Tibial artery (tissue), 4 donors: ENCODE measurements at regions not wholly inside any gene's neighbourhood (a gene's known extent, or its start where the extent isn't known, plus 50 kb on each side); places are given as distances from the start of the nearest gene placed in this dataset.

ENCODE experiments used
- DNase-seq, 2 donors: peaks; one replicate each; pipeline ENCODE4 v3.0.0-alpha.2; 2019
- H3K27ac ChIP-seq, 2 donors: fragments of 200-600 bp; sonication (generic) in 1 of 2; 1 replicate in 1 of 2; 2 replicates in 1 of 2; pipeline ENCODE4 v1.5.1; 2018 to 2019; ENCODE audit warnings: mild to moderate bottlenecking in 1 of 2
- H3K27me3 ChIP-seq, 2 donors: fragments of 200-600 bp; sonication (generic) in 1 of 2; one replicate each; pipeline versions ENCODE4 v1.5.1 to v1.6.0; 2016 to 2019
- H3K36me3 ChIP-seq, 3 donors: fragments of 200-600 bp; sonication (generic) in 2 of 3; one replicate each; pipeline ENCODE4 v1.5.1; 2016 to 2019; ENCODE audit warnings: mild to moderate bottlenecking in 2 of 3
- H3K4me1 ChIP-seq, 4 donors: fragments of 200-600 bp; sonication (generic) in 2 of 4; 1 replicate in 3 of 4; 2 replicates in 1 of 4; pipeline ENCODE4 v1.5.1; 2016 to 2019
- H3K4me3 ChIP-seq, 2 donors: fragments of 200-600 bp; sonication (generic) in 1 of 2; 1 replicate in 1 of 2; 2 replicates in 1 of 2; pipeline ENCODE4 v1.5.1; 2018 to 2019; ENCODE audit warnings: mild to moderate bottlenecking in 2 of 2
- H3K9me3 ChIP-seq, 3 donors: fragments of 200-600 bp; sonication (generic) in 1 of 3; one replicate each; pipeline ENCODE4 v1.5.1; 2016 to 2019
- intact Hi-C: fragments of 100-400 bp; cut with DNase I; formaldehyde crosslinking; loops from one replicate; pipeline ENCODE4 v1.15.0; 2023; ENCODE audit warnings: low total_unique reads
- TF ChIP-seq, protein P1 (sequence below), 2 experiments: fragments of 200-600 bp in 1 of 2; fragments of 450-650 bp in 1 of 2; IDR thresholded peaks; one replicate each; pipeline ENCODE4 v1.5.1; 2017 to 2019; ENCODE audit warnings: antibody characterized with exemption in 2 of 2, mild to moderate bottlenecking in 1 of 2, moderate library complexity in 1 of 2

DNA sequence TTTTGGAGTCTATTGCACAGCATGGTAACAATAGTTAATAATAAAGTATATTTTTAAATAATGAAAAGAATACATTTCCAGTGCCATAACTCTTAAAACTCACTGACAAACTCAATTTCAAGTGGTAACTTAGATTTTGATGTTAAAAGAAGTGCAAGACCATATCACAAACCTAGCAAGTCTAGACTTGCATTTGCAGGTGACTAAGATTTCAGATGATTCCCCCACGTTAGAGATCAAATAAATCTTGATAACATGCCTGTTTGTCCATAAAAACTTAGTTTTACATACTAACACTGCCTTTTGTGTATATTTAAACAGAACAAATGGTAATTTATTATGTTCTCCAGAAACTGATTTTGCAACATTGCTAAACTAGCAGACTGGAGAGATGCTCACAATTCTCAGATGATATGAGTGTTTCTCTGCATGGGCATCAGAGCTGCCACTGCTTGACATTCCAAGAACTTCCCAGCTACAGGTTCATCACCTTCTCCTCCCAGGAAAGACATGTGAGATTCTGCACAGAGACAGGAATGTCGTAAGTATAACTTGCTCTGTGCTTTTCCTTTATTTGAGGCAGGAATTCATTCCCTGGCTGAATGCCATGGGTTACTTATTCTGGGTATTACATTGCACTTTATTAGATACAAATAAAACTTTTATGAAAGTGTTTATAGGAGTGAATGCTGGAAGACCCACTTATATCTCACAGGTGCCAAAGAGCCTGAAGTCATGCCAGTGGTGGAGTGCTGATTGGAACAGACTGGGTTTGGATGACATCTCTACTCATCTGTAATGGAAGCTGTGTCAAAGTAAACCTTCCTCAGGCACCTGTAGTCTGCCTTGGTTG is 160.2 kb upstream of the FOXA2 start:
- Histone ChIP-seq H3K36me3 (no peaks in the 10 kb centered on the region), H3K9me3 (no peaks in the 10 kb centered on the region), H3K27me3 (no peaks in the 10 kb centered on the region), H3K4me1 (peaks cover 0 to 18% (median 0%) of the 10 kb centered on the region in 4 donors), H3K27ac (peak overlapping the region in 1 of 2 donors; percentile 19), H3K4me3 (no peak overlapping the region)
- TF ChIP-seq, protein P1, sequence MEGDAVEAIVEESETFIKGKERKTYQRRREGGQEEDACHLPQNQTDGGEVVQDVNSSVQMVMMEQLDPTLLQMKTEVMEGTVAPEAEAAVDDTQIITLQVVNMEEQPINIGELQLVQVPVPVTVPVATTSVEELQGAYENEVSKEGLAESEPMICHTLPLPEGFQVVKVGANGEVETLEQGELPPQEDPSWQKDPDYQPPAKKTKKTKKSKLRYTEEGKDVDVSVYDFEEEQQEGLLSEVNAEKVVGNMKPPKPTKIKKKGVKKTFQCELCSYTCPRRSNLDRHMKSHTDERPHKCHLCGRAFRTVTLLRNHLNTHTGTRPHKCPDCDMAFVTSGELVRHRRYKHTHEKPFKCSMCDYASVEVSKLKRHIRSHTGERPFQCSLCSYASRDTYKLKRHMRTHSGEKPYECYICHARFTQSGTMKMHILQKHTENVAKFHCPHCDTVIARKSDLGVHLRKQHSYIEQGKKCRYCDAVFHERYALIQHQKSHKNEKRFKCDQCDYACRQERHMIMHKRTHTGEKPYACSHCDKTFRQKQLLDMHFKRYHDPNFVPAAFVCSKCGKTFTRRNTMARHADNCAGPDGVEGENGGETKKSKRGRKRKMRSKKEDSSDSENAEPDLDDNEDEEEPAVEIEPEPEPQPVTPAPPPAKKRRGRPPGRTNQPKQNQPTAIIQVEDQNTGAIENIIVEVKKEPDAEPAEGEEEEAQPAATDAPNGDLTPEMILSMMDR (IDR thresholded peaks at IDR 0.05): no peak
- intact Hi-C loops: no loop called here
- no peak for DNase-seq

DNA sequence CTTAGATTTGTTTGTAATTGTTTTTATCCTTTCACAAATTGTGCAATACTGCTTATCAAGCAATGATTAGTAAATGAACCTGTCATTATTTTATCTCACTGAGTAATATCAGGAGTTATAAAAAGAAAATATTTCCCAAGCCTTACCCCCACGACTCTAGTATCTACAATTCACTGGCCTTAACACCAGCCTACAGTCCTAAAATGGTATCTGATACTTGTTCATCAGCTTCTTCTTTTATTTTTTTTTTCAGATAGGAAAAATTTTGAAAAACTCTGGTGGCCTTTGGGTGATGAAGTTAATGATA is 160.8 kb upstream of the FOXA2 start:
- no peak for DNase-seq
- H3K4me3 ChIP-seq: no peak overlapping the region
- no peaks in the 10 kb centered on the region for H3K9me3 ChIP-seq
- TF ChIP-seq, protein P1 (IDR thresholded peaks at IDR 0.05): no peak
- H3K36me3 ChIP-seq: no peaks in the 10 kb centered on the region
- peaks cover 0 to 18% (median 0%) of the 10 kb centered on the region in 4 donors for H3K4me1 ChIP-seq
- no peaks in the 10 kb centered on the region for H3K27me3 ChIP-seq
- intact Hi-C loops: no loop called here
- H3K27ac ChIP-seq: peak overlapping the region in 1 of 2 donors; percentile 19

DNA sequence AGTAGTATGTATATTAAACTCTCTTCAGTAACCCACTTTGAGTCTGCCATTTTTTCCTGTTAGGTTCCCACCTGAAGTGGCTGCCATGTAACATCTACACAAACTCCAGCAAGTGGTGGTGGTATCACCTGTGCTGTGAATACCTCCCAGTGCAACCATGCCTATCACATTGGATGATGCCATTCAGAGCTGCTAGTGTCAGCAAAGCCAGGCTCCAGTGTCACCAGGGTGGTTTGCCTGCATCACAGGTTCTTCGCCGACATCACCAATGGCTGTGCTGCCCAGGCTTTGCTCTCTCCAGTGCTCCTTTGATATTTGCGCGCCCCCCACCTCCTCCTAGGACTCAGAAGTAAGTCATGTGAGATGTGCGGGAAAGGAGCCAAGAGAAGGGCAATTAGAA is 162.6 kb upstream of the FOXA2 start:
- Histone ChIP-seq H3K9me3 (no peaks in the 10 kb centered on the region), H3K36me3 (no peaks in the 10 kb centered on the region), H3K4me1 (peaks cover 0 to 18% (median 0%) of the 10 kb centered on the region in 4 donors), H3K27ac (no peak overlapping the region), H3K27me3 (no peaks in the 10 kb centered on the region), H3K4me3 (no peak overlapping the region)
- intact Hi-C loops: no loop called here
- DNase-seq: no peak
- TF ChIP-seq, protein P1 (IDR thresholded peaks at IDR 0.05): no peak

DNA sequence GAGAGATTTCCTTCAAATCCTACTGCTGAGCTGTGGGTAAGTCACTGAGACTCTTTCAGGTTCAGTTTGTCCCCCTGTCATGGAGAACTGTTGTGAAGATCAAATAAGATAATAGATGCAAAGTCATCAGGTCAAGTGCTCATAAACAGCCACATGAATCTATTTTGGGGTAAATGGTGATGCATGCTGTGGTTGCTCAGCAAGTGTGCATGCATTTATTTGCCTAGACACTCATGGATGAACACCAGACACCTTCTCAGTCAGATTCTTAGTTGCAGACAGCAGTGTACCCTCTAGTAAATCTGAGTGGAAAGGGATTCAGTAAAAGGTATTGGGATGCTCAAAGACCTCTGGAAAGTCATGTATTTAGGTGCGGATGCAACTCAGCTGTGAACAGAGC is 168.0 kb upstream of the FOXA2 start:
- DNase-seq: no peak
- TF ChIP-seq, protein P1 (IDR thresholded peaks at IDR 0.05): no peak
- Histone ChIP-seq H3K36me3 (no peaks in the 10 kb centered on the region), H3K27me3 (no peaks in the 10 kb centered on the region), H3K4me3 (no peak overlapping the region), H3K4me1 (peaks cover 0 to 36% (median 8%) of the 10 kb centered on the region in 4 donors), H3K27ac (peak overlapping the region; percentile 51 to 63), H3K9me3 (no peaks in the 10 kb centered on the region)
- intact Hi-C loops: no loop called here

DNA sequence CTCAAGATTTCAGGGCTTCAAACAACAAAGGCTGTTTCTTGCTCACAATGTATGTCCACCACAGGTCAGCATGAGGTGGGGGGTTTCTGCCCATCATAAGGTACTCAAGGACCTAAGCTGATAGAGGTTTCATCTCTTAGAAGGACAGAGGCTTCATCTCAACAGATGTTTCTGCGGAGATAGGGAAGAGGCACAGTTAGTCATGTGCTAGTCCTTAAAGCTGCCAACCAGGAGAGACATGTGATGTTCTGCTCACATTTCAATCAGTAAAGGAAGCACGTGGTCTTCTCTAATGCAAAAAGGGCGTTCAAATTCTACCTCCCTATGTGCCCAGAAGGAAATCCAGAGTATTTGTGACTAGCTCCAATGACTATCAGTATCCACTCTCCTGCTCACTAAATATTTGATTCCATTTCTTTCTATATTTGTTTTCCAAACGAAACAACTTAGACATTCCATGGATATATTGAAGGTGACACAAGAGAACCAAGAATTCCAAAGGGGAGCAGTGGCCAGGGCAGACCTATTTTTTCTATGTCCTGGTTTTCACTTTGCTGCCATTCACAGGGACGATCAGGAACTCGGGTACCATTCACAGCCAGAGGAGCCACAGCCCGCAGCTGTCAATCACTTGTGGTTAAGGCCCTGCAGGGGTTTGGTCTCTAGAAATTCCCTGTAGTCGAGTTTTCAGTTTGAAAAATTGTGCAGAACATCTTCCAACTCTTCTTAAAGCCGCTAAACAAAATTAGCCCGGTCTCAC is 173.2 kb upstream of the FOXA2 start:
- intact Hi-C loops: no loop called here

More for the DNA sequence above, 173.2 kb upstream of the FOXA2 start:
- Histone ChIP-seq H3K4me3 (no peak overlapping the region), H3K9me3 (no peaks in the 10 kb centered on the region), H3K4me1 (peaks cover 1 to 66% (median 23%) of the 10 kb centered on the region in 4 donors), H3K27ac (peak overlapping the region; percentile 30 to 75), H3K36me3 (no peaks in the 10 kb centered on the region), H3K27me3 (no peaks in the 10 kb centered on the region)
- TF ChIP-seq, protein P1 (IDR thresholded peaks at IDR 0.05): no peak
- DNase-seq: no peak
